IMR-90 (cell line): ENCODE measurements at regions not wholly inside any gene's neighbourhood (a gene's known extent, or its start where the extent isn't known, plus 50 kb on each side); places are given as distances from the start of the nearest gene placed in this dataset.

Experiments used
- CEBPB ChIP-seq: IDR thresholded peaks from 2 replicates; pipeline ENCODE4 v1.6.1; 2012; ENCODE audit warnings: low read depth, low read length, improper control_type of control experiment
- FOS ChIP-seq: fragments of 150-350 bp; IDR thresholded peaks from 2 replicates; pipeline ENCODE4 v1.6.1; 2016; ENCODE audit warnings: low read depth, low read length
- MAFK ChIP-seq: IDR thresholded peaks from 2 replicates; pipeline ENCODE4 v1.6.1; 2012; ENCODE audit warnings: low read depth, low read length, improper control_type of control experiment
- MXI1 ChIP-seq: IDR thresholded peaks from 2 replicates; pipeline ENCODE4 v1.6.1; 2012; ENCODE audit warnings: low read depth, mild to moderate bottlenecking, low read length, moderate library complexity, borderline replicate concordance
- POLR2A ChIP-seq: IDR thresholded peaks from 2 replicates; pipeline ENCODE4 v1.6.1; 2012; ENCODE audit warnings: mild to moderate bottlenecking, low read depth, low read length
- RCOR1 ChIP-seq: IDR thresholded peaks from 2 replicates; pipeline ENCODE4 v1.6.1; 2012; ENCODE audit warnings: mild to moderate bottlenecking, low read length, improper control_type of control experiment; ENCODE audit not compliant: insufficient replicate concordance
- RFX5 ChIP-seq: IDR thresholded peaks from 2 replicates; pipeline ENCODE4 v1.8.0; 2012; ENCODE audit warnings: low read depth, mild to moderate bottlenecking, low read length, moderate library complexity
- TF ChIP-seq, protein P1 (sequence below): conservative IDR thresholded peaks from 2 replicates; pipeline ENCODE4 v1.5.1; 2012; ENCODE audit warnings: mild to moderate bottlenecking, low read depth, low read length, improper control_type of control experiment
- TF ChIP-seq, protein P2 (sequence below): fragments of 150-350 bp; IDR thresholded peaks from 2 replicates; pipeline ENCODE4 v1.6.1; 2017; ENCODE audit warnings: mild to moderate bottlenecking, antibody characterized with exemption, low read length, low read depth

DNA sequence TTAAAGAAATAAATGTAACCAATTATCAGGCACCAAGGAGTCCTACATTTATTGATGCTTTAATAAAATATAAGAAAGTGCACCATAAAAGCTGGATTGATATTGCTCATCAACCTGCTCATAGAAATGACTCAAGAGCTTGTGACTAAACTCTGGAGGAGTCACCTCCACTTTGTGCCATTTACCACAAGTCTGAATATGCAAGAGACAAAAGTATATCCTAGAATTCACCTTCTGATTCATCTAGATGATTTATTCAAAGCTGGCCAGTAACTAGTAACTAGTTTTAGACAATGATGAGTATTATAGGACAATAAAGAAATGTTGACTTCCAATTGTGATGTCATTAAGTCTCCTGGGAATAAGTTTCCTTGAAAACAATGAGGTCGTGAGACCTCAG is 146.0 kb upstream of the SOX11 start:
- TF ChIP-seq POLR2A, result no peak
- TF ChIP-seq, protein P1, sequence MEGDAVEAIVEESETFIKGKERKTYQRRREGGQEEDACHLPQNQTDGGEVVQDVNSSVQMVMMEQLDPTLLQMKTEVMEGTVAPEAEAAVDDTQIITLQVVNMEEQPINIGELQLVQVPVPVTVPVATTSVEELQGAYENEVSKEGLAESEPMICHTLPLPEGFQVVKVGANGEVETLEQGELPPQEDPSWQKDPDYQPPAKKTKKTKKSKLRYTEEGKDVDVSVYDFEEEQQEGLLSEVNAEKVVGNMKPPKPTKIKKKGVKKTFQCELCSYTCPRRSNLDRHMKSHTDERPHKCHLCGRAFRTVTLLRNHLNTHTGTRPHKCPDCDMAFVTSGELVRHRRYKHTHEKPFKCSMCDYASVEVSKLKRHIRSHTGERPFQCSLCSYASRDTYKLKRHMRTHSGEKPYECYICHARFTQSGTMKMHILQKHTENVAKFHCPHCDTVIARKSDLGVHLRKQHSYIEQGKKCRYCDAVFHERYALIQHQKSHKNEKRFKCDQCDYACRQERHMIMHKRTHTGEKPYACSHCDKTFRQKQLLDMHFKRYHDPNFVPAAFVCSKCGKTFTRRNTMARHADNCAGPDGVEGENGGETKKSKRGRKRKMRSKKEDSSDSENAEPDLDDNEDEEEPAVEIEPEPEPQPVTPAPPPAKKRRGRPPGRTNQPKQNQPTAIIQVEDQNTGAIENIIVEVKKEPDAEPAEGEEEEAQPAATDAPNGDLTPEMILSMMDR, result no peak
- no peak for TF ChIP-seq FOS
- TF ChIP-seq, protein P2, sequence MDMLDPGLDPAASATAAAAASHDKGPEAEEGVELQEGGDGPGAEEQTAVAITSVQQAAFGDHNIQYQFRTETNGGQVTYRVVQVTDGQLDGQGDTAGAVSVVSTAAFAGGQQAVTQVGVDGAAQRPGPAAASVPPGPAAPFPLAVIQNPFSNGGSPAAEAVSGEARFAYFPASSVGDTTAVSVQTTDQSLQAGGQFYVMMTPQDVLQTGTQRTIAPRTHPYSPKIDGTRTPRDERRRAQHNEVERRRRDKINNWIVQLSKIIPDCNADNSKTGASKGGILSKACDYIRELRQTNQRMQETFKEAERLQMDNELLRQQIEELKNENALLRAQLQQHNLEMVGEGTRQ, result no peak
- TF ChIP-seq RCOR1, result no peak
- no peak for TF ChIP-seq RFX5
- no peak for TF ChIP-seq MAFK
- TF ChIP-seq MXI1, result no peak
- no peak for TF ChIP-seq CEBPB
